CD14-positive monocyte (primary cell): ENCODE measurements at regions not wholly inside any gene's neighbourhood (a gene's known extent, or its start where the extent isn't known, plus 50 kb on each side); places are given as distances from the start of the nearest gene placed in this dataset.

Source experiments
- DNase-seq, 3 donors: peaks; one replicate each; pipeline ENCODE4 v3.0.0-alpha.2; 2011 to 2022
- H2AFZ ChIP-seq: 2 replicates; pipeline ENCODE4 v1.6.0; 2012; ENCODE audit warnings: mild to moderate bottlenecking, low read depth, low read length, inconsistent platforms; ENCODE audit not compliant: insufficient read depth, poor library complexity, severe bottlenecking
- H3K27ac ChIP-seq, 2 donors: 1 replicate in 1 of 2; 2 replicates in 1 of 2; pipeline ENCODE4 v1.5.1; 2012 to 2013; ENCODE audit warnings: low read length in 2 of 2, control low read depth in 1 of 2, inconsistent platforms in 1 of 2, low read depth in 1 of 2, mild to moderate bottlenecking in 1 of 2
- H3K27me3 ChIP-seq, 2 donors: one replicate each; pipeline versions ENCODE4 v1.6.0 to v1.6.1; 2011 to 2013; ENCODE audit warnings: low read length in 2 of 2; ENCODE audit not compliant: control insufficient read depth in 2 of 2, insufficient read depth in 2 of 2
- H3K36me3 ChIP-seq, 2 donors: replicated peaks in 1 of 2; 1 replicate in 1 of 2; 2 replicates in 1 of 2; pipeline versions ENCODE4 v1.5.1 to v1.6.1; 2012 to 2013; ENCODE audit warnings: low read length in 2 of 2, control low read depth in 1 of 2, inconsistent platforms in 1 of 2, mild to moderate bottlenecking in 1 of 2; ENCODE audit not compliant: insufficient read depth in 2 of 2, control insufficient read depth in 1 of 2
- H3K4me1 ChIP-seq, 2 donors: 1 replicate in 1 of 2; 2 replicates in 1 of 2; pipeline versions ENCODE4 v1.5.1 to v1.6.1; 2012 to 2013; ENCODE audit warnings: low read length in 2 of 2, control low read depth in 1 of 2, inconsistent platforms in 1 of 2, mild to moderate bottlenecking in 1 of 2, moderate library complexity in 1 of 2; ENCODE audit not compliant: insufficient read depth in 2 of 2, control insufficient read depth in 1 of 2
- H3K4me2 ChIP-seq: replicated peaks from 2 replicates; pipeline ENCODE3; 2012; ENCODE audit warnings: low read length, moderate library complexity, mild to moderate bottlenecking; ENCODE audit not compliant: poor library complexity, severe bottlenecking; ENCODE audit errors: extremely low read depth
- H3K4me3 ChIP-seq, 3 experiments: fragments of 200-600 bp in 1 of 3; sonication (generic) in 1 of 3; replicated peaks in 1 of 3; 1 replicate in 2 of 3; 2 replicates in 1 of 3; pipeline ENCODE4 v1.5.1; 2011 to 2013; ENCODE audit warnings: low read length in 3 of 3, mild to moderate bottlenecking in 3 of 3, control low read depth in 2 of 3, low read depth in 2 of 3, inconsistent platforms in 1 of 3, moderate library complexity in 1 of 3
- H3K79me2 ChIP-seq: 2 replicates; pipeline ENCODE4 v1.6.0; 2012; ENCODE audit warnings: mild to moderate bottlenecking, control low read depth, inconsistent platforms, low read length, moderate library complexity; ENCODE audit not compliant: insufficient read depth
- H3K9ac ChIP-seq: 2 replicates; pipeline ENCODE4 v1.6.0; 2017; ENCODE audit warnings: low read length, mild to moderate bottlenecking; ENCODE audit not compliant: insufficient read depth, poor library complexity, severe bottlenecking
- H3K9me3 ChIP-seq, 2 donors: replicated peaks in 1 of 2; 1 replicate in 1 of 2; 2 replicates in 1 of 2; pipeline versions ENCODE4 v1.5.1 to v1.6.1; 2012 to 2013; ENCODE audit warnings: low read length in 2 of 2, control low read depth in 1 of 2; ENCODE audit not compliant: control insufficient read depth in 1 of 2, insufficient read depth in 1 of 2
- H4K20me1 ChIP-seq: 2 replicates; pipeline ENCODE4 v1.6.0; 2012; ENCODE audit warnings: mild to moderate bottlenecking, low read length, control low read depth, moderate library complexity; ENCODE audit not compliant: insufficient read depth
- H3K27ac Mint-ChIP-seq, 7 donors: one replicate each; pipeline ENCODE4 v1.8.0; 2020; ENCODE audit warnings: mild to moderate bottlenecking in 7 of 7, mixed read lengths in 7 of 7, moderate library complexity in 6 of 7, inconsistent platforms in 2 of 7
- H3K27me3 Mint-ChIP-seq, 3 donors: one replicate each; pipeline ENCODE4 v1.8.0; 2021 to 2022; ENCODE audit warnings: low read depth in 3 of 3, mild to moderate bottlenecking in 3 of 3, mixed read lengths in 3 of 3, moderate library complexity in 3 of 3, inconsistent platforms in 1 of 3
- H3K36me3 Mint-ChIP-seq, 2 donors: one replicate each; pipeline ENCODE4 v1.8.0; 2020; ENCODE audit warnings: mixed read lengths in 2 of 2, inconsistent platforms in 1 of 2, mild to moderate bottlenecking in 1 of 2
- H3K4me1 Mint-ChIP-seq: one replicate; pipeline ENCODE4 v1.8.0; 2020; ENCODE audit warnings: mild to moderate bottlenecking, mixed read lengths
- H3K4me3 Mint-ChIP-seq, 2 donors: one replicate each; pipeline ENCODE4 v1.8.0; 2020; ENCODE audit warnings: mild to moderate bottlenecking in 2 of 2, mixed read lengths in 2 of 2, moderate library complexity in 1 of 2
- H3K9me3 Mint-ChIP-seq, 7 donors: one replicate each; pipeline ENCODE4 v1.8.0; 2020 to 2022; ENCODE audit warnings: mixed read lengths in 7 of 7, mild to moderate bottlenecking in 6 of 7, moderate library complexity in 6 of 7, inconsistent platforms in 2 of 7
- CTCF ChIP-seq: fragments of 200-600 bp; IDR thresholded peaks from one replicate; pipeline ENCODE4 v1.8.0; 2022; ENCODE audit warnings: antibody characterized with exemption, mild to moderate bottlenecking
- WGBS: methylation state at CpG from one replicate; pipeline ENCODE4 v1.1.5; 2013; ENCODE audit warnings: missing lambda C conversion rate; ENCODE audit not compliant: insufficient coverage; 5-methylcytosine and 5-hydroxymethylcytosine counted together
- intact Hi-C, 2 donors: fragments of 100-400 bp; cut with micrococcal nuclease; formaldehyde crosslinking; loops; one replicate each; pipeline versions ENCODE4 v1.15.0 to v1.15.1; 2023

- Histone ChIP-seq H3K79me2 (no peaks in the 10 kb centered on the region), H3K4me3 (no peak overlapping the region), H3K36me3 (no peaks in the 10 kb centered on the region), H3K4me1 (peaks cover 7 to 8% of the 10 kb centered on the region in 2 donors), H3K27ac (no peak overlapping the region), H3K9ac (no peak overlapping the region), H3K9me3 (no peaks in the 10 kb centered on the region), H2AFZ (no peak overlapping the region), H3K4me2 (no peak overlapping the region), H3K27me3 (no peaks in the 10 kb centered on the region), H4K20me1 (no peaks in the 10 kb centered on the region)
- H3K27ac Mint-ChIP-seq, result peak overlapping the region in 2 of 7 donors; percentile 18 to 69
- H3K4me3 Mint-ChIP-seq, result no peak overlapping the region
- H3K36me3 Mint-ChIP-seq, result no peaks in the 10 kb centered on the region
- H3K4me1 Mint-ChIP-seq, result peaks cover 16% of the 10 kb centered on the region
- TF ChIP-seq CTCF, result no peak
- no peak for DNase-seq
- intact Hi-C loops, result no loop called here
- H3K9me3 Mint-ChIP-seq, result peaks cover 0 to 3% (median 0%) of the 10 kb centered on the region in 7 donors
- peaks cover 0 to 14% (median 6%) of the 10 kb centered on the region in 3 donors for H3K27me3 Mint-ChIP-seq
- WGBS, result 90% methylated on average over 7 of the region's 15 CpGs
Observed at GRCh38 chr15:100726421-100727190, 124.2 kb downstream of the ASB7 start.

GRCh38 chr15:100727291-100727851 lies 125.0 kb downstream of the ASB7 start:
- no peak for TF ChIP-seq CTCF
- Mint-ChIP-seq H3K4me3 (no peak overlapping the region), H3K27me3 (peaks cover 0 to 17% (median 6%) of the 10 kb centered on the region in 3 donors), H3K4me1 (peaks cover 8% of the 10 kb centered on the region), H3K27ac (peak overlapping the region in 1 of 7 donors; percentile 18), H3K36me3 (no peaks in the 10 kb centered on the region), H3K9me3 (peaks cover 0 to 3% (median 0%) of the 10 kb centered on the region in 7 donors)
- Histone ChIP-seq H3K4me1 (peaks cover 0 to under 1% of the 10 kb centered on the region in 2 donors), H3K27ac (no peak overlapping the region), H3K36me3 (no peaks in the 10 kb centered on the region), H3K4me3 (no peak overlapping the region), H3K4me2 (no peak overlapping the region), H3K27me3 (no peaks in the 10 kb centered on the region), H3K79me2 (no peaks in the 10 kb centered on the region), H3K9ac (no peak overlapping the region), H2AFZ (no peak overlapping the region), H4K20me1 (no peaks in the 10 kb centered on the region), H3K9me3 (no peaks in the 10 kb centered on the region)
- DNase-seq, result no peak
- intact Hi-C loops, result no loop called here
- WGBS, result 92% methylated on average over 21 of the region's 21 CpGs
